ENCODE measurements at regions not wholly inside any gene's neighbourhood (a gene's known extent, or its start where the extent isn't known, plus 50 kb on each side); places are given as distances from the start of the nearest gene placed in this dataset.
A peak's percentile ranks its signal among the peaks of the same experiment; 100 is the strongest.
"Not testable (repeated sequence)": the region's sequence is repeated elsewhere in the genome, so short reads cannot be mapped to it uniquely, and the experiment has no call there.

GRCh38 chr4:131470360-131470759 is 1678.7 kb upstream of the PCDH10 start:
- TF ChIP-seq, protein P1, sequence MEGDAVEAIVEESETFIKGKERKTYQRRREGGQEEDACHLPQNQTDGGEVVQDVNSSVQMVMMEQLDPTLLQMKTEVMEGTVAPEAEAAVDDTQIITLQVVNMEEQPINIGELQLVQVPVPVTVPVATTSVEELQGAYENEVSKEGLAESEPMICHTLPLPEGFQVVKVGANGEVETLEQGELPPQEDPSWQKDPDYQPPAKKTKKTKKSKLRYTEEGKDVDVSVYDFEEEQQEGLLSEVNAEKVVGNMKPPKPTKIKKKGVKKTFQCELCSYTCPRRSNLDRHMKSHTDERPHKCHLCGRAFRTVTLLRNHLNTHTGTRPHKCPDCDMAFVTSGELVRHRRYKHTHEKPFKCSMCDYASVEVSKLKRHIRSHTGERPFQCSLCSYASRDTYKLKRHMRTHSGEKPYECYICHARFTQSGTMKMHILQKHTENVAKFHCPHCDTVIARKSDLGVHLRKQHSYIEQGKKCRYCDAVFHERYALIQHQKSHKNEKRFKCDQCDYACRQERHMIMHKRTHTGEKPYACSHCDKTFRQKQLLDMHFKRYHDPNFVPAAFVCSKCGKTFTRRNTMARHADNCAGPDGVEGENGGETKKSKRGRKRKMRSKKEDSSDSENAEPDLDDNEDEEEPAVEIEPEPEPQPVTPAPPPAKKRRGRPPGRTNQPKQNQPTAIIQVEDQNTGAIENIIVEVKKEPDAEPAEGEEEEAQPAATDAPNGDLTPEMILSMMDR (conservative IDR thresholded peaks at IDR 0.05; ENCODE audit: low read depth, low read length) = no peak
- DNase-seq (ENCODE audit: low read depth) = no peak
- no peak overlapping the region for H3K4me3 ChIP-seq (ENCODE audit: low read depth, low read length)

GRCh38 chr4:131488772-131489171 is 1660.3 kb upstream of the PCDH10 start:
- DNase-seq (ENCODE audit: low read depth) = peak; percentile 39
- TF ChIP-seq, protein P1 (conservative IDR thresholded peaks at IDR 0.05; ENCODE audit: low read depth, low read length) = no peak
- H3K4me3 ChIP-seq (ENCODE audit: low read depth, low read length) = no peak overlapping the region

DNA sequence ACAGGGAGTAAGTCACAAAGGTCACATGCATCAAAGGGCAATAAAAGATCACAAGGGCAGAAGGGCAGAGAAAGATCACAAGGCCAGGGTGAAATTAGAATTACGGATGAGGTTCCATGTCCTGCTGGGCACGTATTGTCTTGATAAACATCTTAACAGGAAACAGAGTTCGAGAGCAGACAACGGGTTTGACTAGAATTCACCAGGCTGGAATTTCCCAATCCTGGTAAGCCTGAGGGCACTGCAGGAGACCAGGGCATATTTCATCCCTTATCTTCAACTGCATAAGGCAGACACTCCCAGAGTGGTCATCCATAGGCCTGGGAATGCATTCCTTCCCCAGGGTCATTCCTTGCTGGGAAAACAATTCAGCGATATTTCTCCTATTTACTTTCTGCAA is 1652.9 kb upstream of the PCDH10 start:
- DNase-seq (ENCODE audit: low read depth); H3K4me3 ChIP-seq (ENCODE audit: low read depth, low read length): not testable (repeated sequence)

DNA sequence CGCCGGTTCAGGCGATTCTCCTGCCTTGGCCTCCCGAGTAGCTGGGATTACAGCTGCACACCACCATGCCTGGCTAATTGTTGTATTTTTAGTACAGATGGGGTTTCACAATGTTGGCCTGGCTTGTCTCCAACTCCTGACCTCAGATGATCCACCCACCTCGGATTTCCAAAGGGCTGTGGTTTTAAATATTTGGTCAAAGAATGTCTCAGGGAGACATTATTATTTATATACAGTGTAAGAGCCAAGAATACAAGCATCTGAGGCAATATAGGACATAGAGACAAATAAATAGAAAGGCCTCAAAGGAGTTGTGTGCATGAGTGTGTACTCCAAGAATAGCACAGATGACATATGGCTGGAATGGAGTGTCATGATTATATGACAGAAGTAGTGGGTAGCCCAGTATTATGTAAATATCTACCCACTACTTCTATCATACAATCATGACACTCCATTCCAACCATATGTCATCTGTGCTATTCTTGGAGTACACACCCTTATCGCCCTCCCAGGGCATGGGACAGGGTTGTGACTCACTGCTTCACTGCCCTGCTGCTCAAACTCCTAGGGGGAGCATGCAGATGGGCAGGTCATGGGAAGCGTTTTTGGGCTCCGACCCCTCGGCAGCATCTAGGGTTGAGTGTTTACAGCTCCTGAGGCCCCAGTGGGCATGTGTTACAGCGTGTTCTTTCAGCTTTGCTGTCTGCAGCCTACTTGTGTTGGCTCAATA is 1649.8 kb upstream of the PCDH10 start:
- TF ChIP-seq, protein P1 (conservative IDR thresholded peaks at IDR 0.05; ENCODE audit: low read depth, low read length) = no peak
- no peak overlapping the region for H3K4me3 ChIP-seq (ENCODE audit: low read depth, low read length)
- peak; percentile 95 for DNase-seq (ENCODE audit: low read depth)

GRCh38 chr4:131509521-131509920 is 1639.6 kb upstream of the PCDH10 start:
- peak; percentile 28 for DNase-seq (ENCODE audit: low read depth)
- TF ChIP-seq, protein P1 (conservative IDR thresholded peaks at IDR 0.05; ENCODE audit: low read depth, low read length) = no peak
- no peak overlapping the region for H3K4me3 ChIP-seq (ENCODE audit: low read depth, low read length)

DNA sequence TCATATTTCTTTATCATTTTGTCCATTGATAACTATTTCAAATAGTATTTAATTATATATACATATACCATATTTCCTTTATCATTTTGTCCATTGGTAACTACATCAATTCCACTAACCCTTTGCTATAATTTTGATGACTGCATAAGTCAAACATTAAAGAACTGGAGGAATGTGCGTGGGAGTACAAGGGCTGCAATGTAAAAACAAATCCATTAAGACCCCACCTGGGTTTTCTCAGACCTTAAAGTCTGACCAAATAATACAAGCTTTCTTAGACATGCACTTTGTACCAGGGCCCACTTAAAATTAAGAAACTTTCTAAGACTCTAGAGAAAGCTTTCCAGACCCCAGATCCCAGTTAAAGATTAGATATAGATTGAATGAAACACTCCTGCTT is 1622.4 kb upstream of the PCDH10 start:
- H3K4me3 ChIP-seq (ENCODE audit: low read depth, low read length) = no peak overlapping the region
- TF ChIP-seq, protein P1 (conservative IDR thresholded peaks at IDR 0.05; ENCODE audit: low read depth, low read length) = no peak
- DNase-seq (ENCODE audit: low read depth) = peak; percentile 10

- H3K4me3 ChIP-seq (ENCODE audit: low read depth, low read length) = no peak overlapping the region
- TF ChIP-seq, protein P1 (conservative IDR thresholded peaks at IDR 0.05; ENCODE audit: low read depth, low read length) = no peak
- DNase-seq (ENCODE audit: low read depth) = no peak
Observed at GRCh38 chr4:131531087-131531486, 1618.0 kb upstream of the PCDH10 start.

Measured in choroid plexus epithelial cell (primary cell).